ENCODE measurements at regions not wholly inside any gene's neighbourhood (a gene's known extent, or its start where the extent isn't known, plus 50 kb on each side); places are given as distances from the start of the nearest gene placed in this dataset.
A peak's percentile ranks its signal among the peaks of the same experiment; 100 is the strongest.

GRCh38 chr11:26777372-26777808, 55.5 kb upstream of the SLC5A12 start:
- WGBS, 10 experiments, result 50 to 93% (median 66%) methylated on average over 1 to 5 of the region's 5 CpGs; no CpG with 5 or more reads in 1 of the 10 experiments

GRCh38 chr11:26778000-26778757, 56.3 kb upstream of the SLC5A12 start:
- peak in 7 of 8 experiments; percentile 26 to 92 (median 87) for ATAC-seq (replicated peaks in 6 of 8)
- Histone ChIP-seq H3K4me3 (no peak overlapping the region), H3K4me1 (replicated peaks in 1 of 2) (peaks cover 7 to 27% of the 10 kb centered on the region in 2 donors), H3K27ac (no peak overlapping the region)
- 9 to 93% (median 55%) methylated on average over 1 to 7 of the region's 8 CpGs for WGBS, 10 experiments
- in situ Hi-C loops (cut with MboI; ENCODE audit: low pct_unique_long_range_greater_than_20kb in 2 of 9, low sequenced_read_pairs in 9 of 9, unreplicated experiment in 9 of 9), result no loop called here

More at GRCh38 chr11:26777372-26777808, 55.5 kb upstream of the SLC5A12 start:
- ATAC-seq (replicated peaks in 6 of 8), result peak in 6 of 8 experiments; percentile 27 to 58 (median 38)
- no peak overlapping the region for H3K4me3 ChIP-seq
- in situ Hi-C loops (cut with MboI; ENCODE audit: low pct_unique_long_range_greater_than_20kb in 2 of 9, low sequenced_read_pairs in 9 of 9, unreplicated experiment in 9 of 9), result no loop called here
- H3K27ac ChIP-seq, result no peak overlapping the region
- H3K4me1 ChIP-seq (replicated peaks in 1 of 2), result peaks cover 7 to 27% of the 10 kb centered on the region in 2 donors

- in situ Hi-C loops (cut with MboI; ENCODE audit: low pct_unique_long_range_greater_than_20kb in 2 of 9, low sequenced_read_pairs in 9 of 9, unreplicated experiment in 9 of 9), result no loop called here
- H3K4me3 ChIP-seq, result no peak overlapping the region
- H3K4me1 ChIP-seq (replicated peaks in 1 of 2), result peaks cover 7 to 27% of the 10 kb centered on the region in 2 donors
- peak in 5 of 8 experiments; percentile 24 to 54 (median 49) for ATAC-seq (replicated peaks in 6 of 8)
- WGBS, 10 experiments, result 39 to 89% (median 75%) methylated on average over 2 to 4 of the region's 4 CpGs
- no peak overlapping the region for H3K27ac ChIP-seq
Observed at GRCh38 chr11:26779074-26779865, 57.4 kb upstream of the SLC5A12 start.

DNA sequence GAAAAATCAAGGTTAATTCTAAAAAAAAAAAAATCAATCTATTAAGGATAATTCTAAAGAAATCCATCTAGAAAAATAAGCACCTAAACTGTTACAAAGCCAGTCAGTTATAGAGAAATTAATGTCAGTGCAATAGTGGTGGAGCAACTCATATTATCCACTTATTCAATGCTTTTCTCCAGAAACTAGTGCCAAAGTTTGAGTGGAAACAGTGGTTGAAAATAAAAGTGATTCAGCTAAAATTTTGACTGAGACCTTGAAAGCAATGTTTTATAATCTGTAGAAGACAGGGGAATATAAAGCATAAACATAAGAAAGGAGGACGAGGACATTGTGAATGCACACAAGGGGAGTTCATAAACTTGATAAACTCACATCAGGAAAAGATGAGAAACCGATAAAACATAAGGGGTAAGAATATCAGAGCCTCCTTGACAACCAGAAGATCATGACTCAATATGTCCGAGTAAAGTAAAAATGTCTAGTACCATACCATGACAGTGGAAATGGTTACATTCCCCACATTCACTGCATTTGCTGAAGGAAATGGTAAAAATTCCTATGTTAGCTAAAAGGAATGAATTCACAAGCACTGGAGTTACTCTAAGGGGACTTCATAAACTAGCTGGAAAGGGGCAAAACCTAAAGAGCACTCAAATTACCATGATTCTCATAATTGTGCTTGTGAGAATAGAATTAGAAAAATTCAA, 58.7 kb upstream of the SLC5A12 start:
- 42 to 100% (median 78%) methylated on average over 1 to 3 of the region's 3 CpGs for WGBS, 10 experiments
- no peak overlapping the region for H3K4me3 ChIP-seq
- no peak for ATAC-seq (replicated peaks in 6 of 8)
- in situ Hi-C loops (cut with MboI; ENCODE audit: low pct_unique_long_range_greater_than_20kb in 2 of 9, low sequenced_read_pairs in 9 of 9, unreplicated experiment in 9 of 9), result no loop called here
- H3K27ac ChIP-seq, result no peak overlapping the region
- peaks cover 7 to 27% of the 10 kb centered on the region in 2 donors for H3K4me1 ChIP-seq (replicated peaks in 1 of 2)

DNA sequence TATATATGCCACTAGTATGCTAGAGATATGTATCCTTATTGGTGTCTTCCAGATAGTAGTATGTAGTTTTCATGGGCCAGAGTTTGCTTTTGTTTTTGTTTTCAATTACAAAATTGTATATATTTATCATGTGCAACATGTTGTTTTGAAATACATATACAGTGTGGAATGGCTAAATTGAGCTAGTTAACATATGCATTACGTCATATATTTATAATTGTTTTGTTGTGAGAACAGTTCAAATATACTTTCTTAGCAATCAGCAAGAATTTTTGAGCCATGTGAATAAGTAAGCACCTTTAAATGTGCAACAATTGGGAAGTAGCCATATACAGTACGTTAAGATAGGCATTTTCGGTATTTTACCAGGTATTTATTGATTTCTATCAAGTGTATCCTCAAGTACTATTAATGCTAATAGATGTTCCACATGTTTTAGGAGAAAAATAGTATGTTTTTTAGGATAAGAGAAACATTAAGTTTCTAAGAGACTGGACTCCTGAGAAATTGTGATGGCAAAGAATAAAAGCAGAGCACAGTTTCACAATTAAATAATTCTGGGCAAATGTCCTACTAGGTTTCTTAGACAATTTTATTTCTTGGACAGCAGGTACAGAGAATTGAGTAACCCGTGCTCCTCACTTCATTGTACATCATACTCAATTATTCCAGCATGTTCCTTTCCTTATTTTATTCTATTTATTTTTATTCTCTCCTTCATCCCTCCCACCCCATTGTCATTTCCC, 60.5 kb upstream of the SLC5A12 start:
- in situ Hi-C loops (cut with MboI; ENCODE audit: low pct_unique_long_range_greater_than_20kb in 2 of 9, low sequenced_read_pairs in 9 of 9, unreplicated experiment in 9 of 9), result no loop called here
- no peak for ATAC-seq (replicated peaks in 6 of 8)
- Histone ChIP-seq H3K4me1 (replicated peaks in 1 of 2) (peaks cover 4 to 22% of the 10 kb centered on the region in 2 donors), H3K4me3 (no peak overlapping the region), H3K27ac (no peak overlapping the region)
- WGBS, 10 experiments, result 50 to 86% (median 68%) methylated on average over 2 to 4 of the region's 4 CpGs; no CpG with 5 or more reads in 1 of the 10 experiments

DNA sequence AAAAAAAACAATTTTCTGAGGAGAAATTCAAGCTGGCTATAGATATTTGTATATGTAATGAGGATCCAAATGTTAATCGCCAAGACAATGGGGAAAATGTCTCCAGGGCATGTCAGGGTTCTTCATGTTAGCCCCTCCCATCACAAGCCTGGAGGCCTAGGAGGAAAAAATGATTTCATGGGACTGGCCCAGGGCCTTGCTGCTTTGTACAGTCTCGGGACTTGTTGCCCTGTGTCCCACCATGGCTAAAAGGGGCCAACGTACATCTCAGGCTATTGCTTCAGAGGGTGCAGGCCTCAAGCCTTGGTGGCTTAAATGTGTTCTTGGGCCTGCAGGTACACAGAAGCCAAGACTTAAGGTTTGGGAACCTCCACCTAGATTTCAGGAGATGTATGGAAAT, 62.1 kb upstream of the SLC5A12 start:
- H3K4me3 ChIP-seq, result no peak overlapping the region
- no peak for ATAC-seq (replicated peaks in 6 of 8)
- peaks cover 0 to 6% of the 10 kb centered on the region in 2 donors for H3K4me1 ChIP-seq (replicated peaks in 1 of 2)
- WGBS, 10 experiments, result 14 to 100% (median 100%) methylated on average over 1 to 2 of the region's 3 CpGs; no CpG with 5 or more reads in 3 of the 10 experiments
- in situ Hi-C loops (cut with MboI; ENCODE audit: low pct_unique_long_range_greater_than_20kb in 2 of 9, low sequenced_read_pairs in 9 of 9, unreplicated experiment in 9 of 9), result no loop called here
- no peak overlapping the region for H3K27ac ChIP-seq

DNA sequence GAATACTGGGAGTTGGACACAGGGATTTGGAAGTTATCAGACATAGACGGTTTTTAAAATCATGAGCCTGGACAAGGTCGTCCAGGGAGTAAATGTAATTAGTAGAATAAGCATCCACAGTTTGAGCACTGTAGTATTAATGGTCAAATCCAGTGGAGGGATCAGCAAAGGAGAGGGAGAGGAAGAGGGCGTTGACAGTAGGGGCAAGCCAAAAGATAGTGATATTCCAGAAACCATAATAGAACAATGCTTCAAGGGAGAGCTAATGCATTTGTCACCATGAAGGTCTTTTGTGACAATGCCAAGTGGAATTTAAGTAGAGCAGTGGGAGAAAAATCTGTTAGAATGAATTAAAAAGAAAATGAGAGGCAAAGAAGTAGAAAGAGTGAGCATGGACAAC, 68.9 kb upstream of the SLC5A12 start:
- no peak overlapping the region for H3K4me3 ChIP-seq
- ATAC-seq (replicated peaks in 6 of 8), result no peak
- H3K4me1 ChIP-seq (replicated peaks in 1 of 2), result no peaks in the 10 kb centered on the region
- no peak overlapping the region for H3K27ac ChIP-seq
- in situ Hi-C loops (cut with MboI; ENCODE audit: low pct_unique_long_range_greater_than_20kb in 2 of 9, low sequenced_read_pairs in 9 of 9, unreplicated experiment in 9 of 9), result no loop called here
- WGBS, 10 experiments, result 34 to 93% (median 75%) methylated on average over 1 to 3 of the region's 3 CpGs

GRCh38 chr11:26792941-26793340, 71.1 kb upstream of the SLC5A12 start:
- in situ Hi-C loops (cut with MboI; ENCODE audit: low pct_unique_long_range_greater_than_20kb in 2 of 9, low sequenced_read_pairs in 9 of 9, unreplicated experiment in 9 of 9), result no loop called here
- H3K4me1 ChIP-seq (replicated peaks in 1 of 2), result no peaks in the 10 kb centered on the region
- no peak overlapping the region for H3K4me3 ChIP-seq
- ATAC-seq (replicated peaks in 6 of 8), result no peak
- no peak overlapping the region for H3K27ac ChIP-seq

DNA sequence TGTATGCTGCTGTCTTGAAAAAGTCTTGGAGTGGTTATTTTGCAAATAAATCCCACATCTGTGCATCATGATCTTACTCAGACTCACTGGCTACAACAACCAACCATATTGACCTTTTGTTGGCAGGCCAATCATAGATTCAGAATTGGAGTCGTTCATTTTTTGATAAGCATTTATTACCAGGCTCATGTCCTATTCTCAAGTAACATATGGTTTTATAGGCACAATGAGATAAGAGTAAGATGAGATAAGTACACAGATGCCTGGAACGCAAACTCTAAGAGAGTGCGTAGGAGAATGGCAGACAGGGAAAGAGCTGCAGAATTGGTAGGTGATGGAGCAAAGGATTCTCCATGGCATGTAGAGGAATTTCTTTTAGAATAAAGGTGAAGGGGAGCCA, 71.6 kb upstream of the SLC5A12 start:
- in situ Hi-C loops (cut with MboI; ENCODE audit: low pct_unique_long_range_greater_than_20kb in 2 of 9, low sequenced_read_pairs in 9 of 9, unreplicated experiment in 9 of 9), result no loop called here
- ATAC-seq (replicated peaks in 6 of 8), result no peak
- WGBS, 10 experiments, result 67 to 100% (median 87%) methylated on average over 2 to 3 of the region's 3 CpGs; no CpG with 5 or more reads in 2 of the 10 experiments
- no peaks in the 10 kb centered on the region for H3K4me1 ChIP-seq (replicated peaks in 1 of 2)
- no peak overlapping the region for H3K27ac ChIP-seq
- H3K4me3 ChIP-seq, result no peak overlapping the region

- in situ Hi-C loops (cut with MboI; ENCODE audit: low pct_unique_long_range_greater_than_20kb in 2 of 9, low sequenced_read_pairs in 9 of 9, unreplicated experiment in 9 of 9), result no loop called here
- H3K27ac ChIP-seq, result no peak overlapping the region
- 9 to 100% (median 90%) methylated on average over 1 of the region's 1 CpG; no CpG with 5 or more reads in 4 of the 10 experiments for WGBS, 10 experiments
- ATAC-seq (replicated peaks in 6 of 8), result no peak
- H3K4me3 ChIP-seq, result no peak overlapping the region
- H3K4me1 ChIP-seq (replicated peaks in 1 of 2), result no peaks in the 10 kb centered on the region
Observed at GRCh38 chr11:26801601-26802000, 79.7 kb upstream of the SLC5A12 start.

DNA sequence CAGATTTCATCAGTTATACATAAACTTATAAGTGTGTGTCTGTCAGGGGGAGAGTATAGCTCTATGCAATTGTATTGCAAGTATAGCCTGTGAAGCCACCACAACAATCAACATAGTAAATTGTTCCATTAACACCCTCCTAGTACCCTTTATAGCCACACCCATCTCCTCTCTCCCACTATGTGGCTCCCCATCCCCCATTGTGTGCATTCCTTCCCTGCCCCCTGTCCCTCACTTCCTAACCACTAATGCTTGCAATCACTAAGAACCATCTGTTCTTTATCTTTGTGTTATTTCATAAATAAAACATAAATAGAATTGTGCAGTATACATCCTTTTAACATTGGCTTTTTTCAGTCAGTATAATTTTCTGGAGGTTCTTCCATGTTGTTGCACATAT, 83.1 kb upstream of the SLC5A12 start:
- H3K4me3 ChIP-seq, result no peak overlapping the region
- ATAC-seq (replicated peaks in 6 of 8), result no peak
- no peaks in the 10 kb centered on the region for H3K4me1 ChIP-seq (replicated peaks in 1 of 2)
- no peak overlapping the region for H3K27ac ChIP-seq
- in situ Hi-C loops (cut with MboI; ENCODE audit: low pct_unique_long_range_greater_than_20kb in 2 of 9, low sequenced_read_pairs in 9 of 9, unreplicated experiment in 9 of 9), result no loop called here

GRCh38 chr11:26806219-26806618, 84.4 kb upstream of the SLC5A12 start:
- in situ Hi-C loops (cut with MboI; ENCODE audit: low pct_unique_long_range_greater_than_20kb in 2 of 9, low sequenced_read_pairs in 9 of 9, unreplicated experiment in 9 of 9), result no loop called here
- Histone ChIP-seq H3K4me3 (no peak overlapping the region), H3K4me1 (replicated peaks in 1 of 2) (no peaks in the 10 kb centered on the region), H3K27ac (no peak overlapping the region)
- 0 to 100% (median 71%) methylated on average over 1 of the region's 1 CpG; no CpG with 5 or more reads in 1 of the 10 experiments for WGBS, 10 experiments
- ATAC-seq (replicated peaks in 6 of 8), result no peak

Measured in motor neuron (in vitro differentiated cells).